IMR-90 (cell line): ENCODE measurements at regions not wholly inside any gene's neighbourhood (a gene's known extent, or its start where the extent isn't known, plus 50 kb on each side); places are given as distances from the start of the nearest gene placed in this dataset.

ENCODE experiments used
- ATAC-seq: fragments of 200-7000 bp; cut with Tn5 transposase; 2 replicates; pipeline ENCODE4 v1.9.1; 2020; ENCODE audit warnings: low read depth, mild to moderate bottlenecking, moderate library complexity
- BruUV-seq: library from RNA; stranded (reverse); fragments of 400-500 nt; replicated peaks from 2 replicates; lab custom pipeline; 2021; lab: Mats Ljungman, UMichigan
- CTCF ChIA-PET: fragments of 300-600 bp; formaldehyde crosslinking; extraction: SDS; loops from one replicate; lab custom pipeline; 2021; ENCODE audit warnings: antibody characterized with exemption; lab: Yijun Ruan, JAX
- POLR2A ChIA-PET: fragments of 300-600 bp; sonication (Branson Sonifier 250); formaldehyde crosslinking; loops from one replicate; lab custom pipeline; 2022; ENCODE audit warnings: antibody characterized with exemption; ENCODE audit not compliant: unreplicated experiment; lab: Charles Lee
- DNase-seq: peaks from one replicate; pipeline ENCODE4 v3.0.0; 2013
- H2AFZ ChIP-seq: replicated peaks from 2 replicates; pipeline ENCODE3; 2013; ENCODE audit warnings: low read length, mild to moderate bottlenecking; ENCODE audit not compliant: poor library complexity
- H2AK5ac ChIP-seq: 2 replicates; pipeline ENCODE4 v1.6.1; 2013; ENCODE audit warnings: low read depth, low read length, inconsistent platforms
- H2AK9ac ChIP-seq: replicated peaks from 2 replicates; pipeline ENCODE3; 2013; ENCODE audit warnings: mild to moderate bottlenecking, low read depth, low read length, moderate library complexity; ENCODE audit not compliant: poor library complexity
- H2BK120ac ChIP-seq: 2 replicates; pipeline ENCODE4 v1.6.1; 2013; ENCODE audit warnings: low read depth, low read length, inconsistent platforms
- H2BK15ac ChIP-seq: 3 replicates; pipeline ENCODE4 v1.6.1; 2013; ENCODE audit warnings: low read depth, low read length, inconsistent platforms
- H2BK20ac ChIP-seq: 2 replicates; pipeline ENCODE4 v1.6.1; 2013; ENCODE audit warnings: low read depth, mild to moderate bottlenecking, inconsistent platforms, low read length, moderate library complexity
- H2BK5ac ChIP-seq: 2 replicates; pipeline ENCODE4 v1.6.1; 2013; ENCODE audit warnings: mild to moderate bottlenecking, low read depth, low read length, inconsistent platforms; ENCODE audit not compliant: poor library complexity, severe bottlenecking
- H3K14ac ChIP-seq: replicated peaks from 2 replicates; pipeline ENCODE4 v1.6.1; 2013; ENCODE audit warnings: low read depth, low read length, inconsistent platforms
- H3K18ac ChIP-seq: 2 replicates; pipeline ENCODE4 v1.6.1; 2013; ENCODE audit warnings: low read depth, low read length, control low read depth
- H3K23ac ChIP-seq: 2 replicates; pipeline ENCODE4 v1.6.1; 2013; ENCODE audit warnings: low read depth, low read length, inconsistent platforms
- H3K27ac ChIP-seq: 2 replicates; pipeline ENCODE4 v1.5.1; 2013; ENCODE audit warnings: mild to moderate bottlenecking, control low read depth, low read length; ENCODE audit not compliant: insufficient read depth
- H3K27me3 ChIP-seq: 2 replicates; pipeline ENCODE4 v1.6.1; 2013; ENCODE audit warnings: low read length; ENCODE audit not compliant: control insufficient read depth, insufficient read depth
- H3K36me3 ChIP-seq: 2 replicates; pipeline ENCODE4 v1.6.1; 2013; ENCODE audit warnings: low read length, mixed read lengths; ENCODE audit not compliant: control insufficient read depth, insufficient read depth
- H3K4ac ChIP-seq: 2 replicates; pipeline ENCODE4 v1.6.1; 2013; ENCODE audit warnings: low read depth, low read length, inconsistent platforms
- H3K4me1 ChIP-seq: 2 replicates; pipeline ENCODE4 v1.6.1; 2013; ENCODE audit warnings: low read length, mixed read lengths; ENCODE audit not compliant: control insufficient read depth, insufficient read depth
- H3K4me2 ChIP-seq: 2 replicates; pipeline ENCODE4 v1.6.1; 2013; ENCODE audit warnings: low read depth, mild to moderate bottlenecking, control low read depth, low read length, moderate library complexity
- H3K4me3 ChIP-seq: 2 replicates; pipeline ENCODE4 v1.5.1; 2013; ENCODE audit warnings: low read depth, mild to moderate bottlenecking, control low read depth, low read length, moderate library complexity; ENCODE audit not compliant: insufficient read depth
- H3K56ac ChIP-seq: 2 replicates; pipeline ENCODE4 v1.6.1; 2013; ENCODE audit warnings: low read length, inconsistent platforms; ENCODE audit not compliant: insufficient read depth; ENCODE audit errors: extremely low read depth
- H3K79me1 ChIP-seq, 2 experiments: 2 replicates each; pipeline ENCODE4 v1.6.1; 2013; ENCODE audit warnings: low read length in 2 of 2, inconsistent platforms in 1 of 2, low read depth in 1 of 2
- H3K9ac ChIP-seq: 2 replicates; pipeline ENCODE4 v1.6.1; 2013; ENCODE audit warnings: low read depth, low read length, control low read depth
- H3K9me1 ChIP-seq: 2 replicates; pipeline ENCODE4 v1.6.1; 2013; ENCODE audit warnings: low read length, inconsistent platforms; ENCODE audit not compliant: insufficient read depth
- H3K9me3 ChIP-seq: 2 replicates; pipeline ENCODE4 v1.6.1; 2013; ENCODE audit warnings: low read length; ENCODE audit not compliant: control insufficient read depth, insufficient read depth
- H4K20me1 ChIP-seq: 2 replicates; pipeline ENCODE4 v1.6.1; 2013; ENCODE audit warnings: low read length, inconsistent platforms; ENCODE audit not compliant: insufficient read depth
- H4K5ac ChIP-seq: 2 replicates; pipeline ENCODE4 v1.6.1; 2013; ENCODE audit warnings: mild to moderate bottlenecking, low read depth, low read length, control low read depth
- H4K8ac ChIP-seq, 2 experiments: 2 replicates each; pipeline ENCODE4 v1.6.1; 2013; ENCODE audit warnings: low read depth in 2 of 2, low read length in 2 of 2, control low read depth in 1 of 2, inconsistent platforms in 1 of 2
- H4K91ac ChIP-seq: 2 replicates; pipeline ENCODE4 v1.6.1; 2013; ENCODE audit warnings: low read depth, low read length, inconsistent platforms; ENCODE audit not compliant: insufficient read depth
- BHLHE40 ChIP-seq: fragments of 150-350 bp; IDR thresholded peaks from 2 replicates; pipeline ENCODE4 v1.6.1; 2016; ENCODE audit warnings: mild to moderate bottlenecking, low read depth, low read length
- CEBPB ChIP-seq: IDR thresholded peaks from 2 replicates; pipeline ENCODE4 v1.6.1; 2012; ENCODE audit warnings: low read depth, low read length, improper control_type of control experiment
- CHD1 ChIP-seq: IDR thresholded peaks from 2 replicates; pipeline ENCODE4 v1.6.1; 2012; ENCODE audit warnings: low read depth, low read length, improper control_type of control experiment
- CTCF ChIP-seq: conservative IDR thresholded peaks from 2 replicates; pipeline ENCODE4 v1.5.1; 2012; ENCODE audit warnings: mild to moderate bottlenecking, low read depth, low read length, improper control_type of control experiment
- ELK1 ChIP-seq: fragments of 150-350 bp; IDR thresholded peaks from 2 replicates; pipeline ENCODE4 v1.6.1; 2016; ENCODE audit warnings: low read depth, mild to moderate bottlenecking, low read length, moderate library complexity, borderline replicate concordance
- FOS ChIP-seq: fragments of 150-350 bp; IDR thresholded peaks from 2 replicates; pipeline ENCODE4 v1.6.1; 2016; ENCODE audit warnings: low read depth, low read length
- MAFK ChIP-seq: IDR thresholded peaks from 2 replicates; pipeline ENCODE4 v1.6.1; 2012; ENCODE audit warnings: low read depth, low read length, improper control_type of control experiment
- MAZ ChIP-seq: IDR thresholded peaks from 2 replicates; pipeline ENCODE4 v1.6.1; 2012; ENCODE audit warnings: low read depth, mild to moderate bottlenecking, low read length, improper control_type of control experiment, moderate library complexity, borderline replicate concordance
- MXI1 ChIP-seq: IDR thresholded peaks from 2 replicates; pipeline ENCODE4 v1.6.1; 2012; ENCODE audit warnings: low read depth, mild to moderate bottlenecking, low read length, moderate library complexity, borderline replicate concordance
- NFE2L2 ChIP-seq: fragments of 150-350 bp; IDR thresholded peaks from 2 replicates; pipeline ENCODE4 v1.6.1; 2016; ENCODE audit warnings: low read depth, mild to moderate bottlenecking, low read length
- POLR2A ChIP-seq: IDR thresholded peaks from 2 replicates; pipeline ENCODE4 v1.6.1; 2012; ENCODE audit warnings: mild to moderate bottlenecking, low read depth, low read length
- RAD21 ChIP-seq: IDR thresholded peaks from 2 replicates; pipeline ENCODE4 v1.6.1; 2012; ENCODE audit warnings: low read length, improper control_type of control experiment
- RCOR1 ChIP-seq: IDR thresholded peaks from 2 replicates; pipeline ENCODE4 v1.6.1; 2012; ENCODE audit warnings: mild to moderate bottlenecking, low read length, improper control_type of control experiment; ENCODE audit not compliant: insufficient replicate concordance
- RFX5 ChIP-seq: IDR thresholded peaks from 2 replicates; pipeline ENCODE4 v1.8.0; 2012; ENCODE audit warnings: low read depth, mild to moderate bottlenecking, low read length, moderate library complexity
- SMC3 ChIP-seq: fragments of 150-350 bp; IDR thresholded peaks from 2 replicates; pipeline ENCODE4 v1.6.1; 2016; ENCODE audit warnings: low read depth, mild to moderate bottlenecking, antibody characterized with exemption, low read length, moderate library complexity
- USF2 ChIP-seq: fragments of 150-350 bp; IDR thresholded peaks from 2 replicates; pipeline ENCODE4 v1.6.1; 2017; ENCODE audit warnings: mild to moderate bottlenecking, antibody characterized with exemption, low read length, low read depth
- WGBS, 2 experiments: methylation state at CpG; one replicate each; pipeline versions ENCODE4 v1.1.5 to v1.1.7; 2013; ENCODE audit warnings: missing lambda C conversion rate in 2 of 2; ENCODE audit not compliant: insufficient read length in 1 of 2; ENCODE audit errors: extremely low coverage in 2 of 2; 5-methylcytosine and 5-hydroxymethylcytosine counted together
- dilution Hi-C: fragments of 300-500 bp; cut with HindIII; formaldehyde crosslinking; loops from one replicate; pipeline ENCODE4 v1.14.3; 2018; ENCODE audit warnings: low sequenced_read_pairs; ENCODE audit not compliant: unreplicated experiment
- in situ Hi-C: fragments of 300-500 bp; cut with MboI; formaldehyde crosslinking; loops from 3 replicates; pipeline ENCODE4 v1.14.3; 2019; ENCODE audit warnings: low sequenced_read_pairs, inconsistent platforms, mixed read lengths
- intact Hi-C: fragments of 100-400 bp; cut with micrococcal nuclease; formaldehyde crosslinking; loops from 2 replicates; pipeline ENCODE4 v1.10.0; 2022

- Histone ChIP-seq H3K9ac (no peak overlapping the region), H3K4me3 (no peak overlapping the region), H4K91ac (no peak overlapping the region), H3K9me3 (no peaks in the 10 kb centered on the region), H2AK5ac (no peak overlapping the region), H3K27me3 (no peaks in the 10 kb centered on the region), H2AK9ac (no peak overlapping the region), H3K4ac (no peak overlapping the region), H3K9me1 (no peaks in the 10 kb centered on the region), H2AFZ (no peak overlapping the region), H3K18ac (no peak overlapping the region), H2BK20ac (no peak overlapping the region), H3K79me1 (no peaks in the 10 kb centered on the region), H3K23ac (no peak overlapping the region), H4K8ac (no peak overlapping the region), H3K56ac (no peak overlapping the region), H3K36me3 (no peaks in the 10 kb centered on the region), H4K5ac (no peak overlapping the region), H3K27ac (no peak overlapping the region), H3K14ac (no peak overlapping the region), H2BK15ac (no peak overlapping the region), H3K4me1 (no peaks in the 10 kb centered on the region), H4K20me1 (no peaks in the 10 kb centered on the region), H3K4me2 (no peak overlapping the region), H2BK5ac (no peak overlapping the region), H2BK120ac (no peak overlapping the region)
- ChIA-PET POLR2A (no interaction called here), CTCF (interaction anchor here (1.6 kb wide), 1 partner anchor 29 kb away, joined by 3 read pairs; no protein-coding TSS in a partner anchor)
- ATAC-seq (no peak), DNase-seq (no peak)
- no CpG with 5 or more reads among the region's 4 CpGs for WGBS, 2 experiments
- no TSS peak for BruUV-seq
- dilution Hi-C loops = no loop called here
- TF ChIP-seq CHD1 = no peak
- no peak for TF ChIP-seq RAD21
- TF ChIP-seq BHLHE40 = no peak
- TF ChIP-seq RFX5 = no peak
- no peak for TF ChIP-seq USF2
- no peak for TF ChIP-seq FOS
- TF ChIP-seq NFE2L2 = no peak
- no peak for TF ChIP-seq SMC3
- no peak for TF ChIP-seq CTCF
- TF ChIP-seq CEBPB = no peak
- TF ChIP-seq RCOR1 = no peak
- TF ChIP-seq MXI1 = no peak
- no peak for TF ChIP-seq MAFK
- TF ChIP-seq POLR2A = no peak
- no peak for TF ChIP-seq ELK1
- no peak for TF ChIP-seq MAZ
- in situ Hi-C loops = no loop called here
- intact Hi-C loops = no loop called here
These were observed 277.4 kb upstream of the SLCO3A1 start for GRCh38 chr15:91576096-91576495.
